IMR-90 (cell line): ENCODE measurements at regions not wholly inside any gene's neighbourhood (a gene's known extent, or its start where the extent isn't known, plus 50 kb on each side); places are given as distances from the start of the nearest gene placed in this dataset.

Source experiments
- ATAC-seq: fragments of 200-7000 bp; cut with Tn5 transposase; 2 replicates; pipeline ENCODE4 v1.9.1; 2020; ENCODE audit warnings: low read depth, mild to moderate bottlenecking, moderate library complexity
- BruUV-seq: library from RNA; stranded (reverse); fragments of 400-500 nt; replicated peaks from 2 replicates; lab custom pipeline; 2021; lab: Mats Ljungman, UMichigan
- CTCF ChIA-PET: fragments of 300-600 bp; formaldehyde crosslinking; extraction: SDS; loops from one replicate; lab custom pipeline; 2021; ENCODE audit warnings: antibody characterized with exemption; lab: Yijun Ruan, JAX
- POLR2A ChIA-PET: fragments of 300-600 bp; sonication (Branson Sonifier 250); formaldehyde crosslinking; loops from one replicate; lab custom pipeline; 2022; ENCODE audit warnings: antibody characterized with exemption; ENCODE audit not compliant: unreplicated experiment; lab: Charles Lee
- DNase-seq: peaks from one replicate; pipeline ENCODE4 v3.0.0; 2013
- H2AFZ ChIP-seq: replicated peaks from 2 replicates; pipeline ENCODE3; 2013; ENCODE audit warnings: low read length, mild to moderate bottlenecking; ENCODE audit not compliant: poor library complexity
- H2AK5ac ChIP-seq: 2 replicates; pipeline ENCODE4 v1.6.1; 2013; ENCODE audit warnings: low read depth, low read length, inconsistent platforms
- H2AK9ac ChIP-seq: replicated peaks from 2 replicates; pipeline ENCODE3; 2013; ENCODE audit warnings: mild to moderate bottlenecking, low read depth, low read length, moderate library complexity; ENCODE audit not compliant: poor library complexity
- H2BK120ac ChIP-seq: 2 replicates; pipeline ENCODE4 v1.6.1; 2013; ENCODE audit warnings: low read depth, low read length, inconsistent platforms
- H2BK15ac ChIP-seq: 3 replicates; pipeline ENCODE4 v1.6.1; 2013; ENCODE audit warnings: low read depth, low read length, inconsistent platforms
- H2BK20ac ChIP-seq: 2 replicates; pipeline ENCODE4 v1.6.1; 2013; ENCODE audit warnings: low read depth, mild to moderate bottlenecking, inconsistent platforms, low read length, moderate library complexity
- H2BK5ac ChIP-seq: 2 replicates; pipeline ENCODE4 v1.6.1; 2013; ENCODE audit warnings: mild to moderate bottlenecking, low read depth, low read length, inconsistent platforms; ENCODE audit not compliant: poor library complexity, severe bottlenecking
- H3K14ac ChIP-seq: replicated peaks from 2 replicates; pipeline ENCODE4 v1.6.1; 2013; ENCODE audit warnings: low read depth, low read length, inconsistent platforms
- H3K18ac ChIP-seq: 2 replicates; pipeline ENCODE4 v1.6.1; 2013; ENCODE audit warnings: low read depth, low read length, control low read depth
- H3K23ac ChIP-seq: 2 replicates; pipeline ENCODE4 v1.6.1; 2013; ENCODE audit warnings: low read depth, low read length, inconsistent platforms
- H3K27ac ChIP-seq: 2 replicates; pipeline ENCODE4 v1.5.1; 2013; ENCODE audit warnings: mild to moderate bottlenecking, control low read depth, low read length; ENCODE audit not compliant: insufficient read depth
- H3K27me3 ChIP-seq: 2 replicates; pipeline ENCODE4 v1.6.1; 2013; ENCODE audit warnings: low read length; ENCODE audit not compliant: control insufficient read depth, insufficient read depth
- H3K36me3 ChIP-seq: 2 replicates; pipeline ENCODE4 v1.6.1; 2013; ENCODE audit warnings: low read length, mixed read lengths; ENCODE audit not compliant: control insufficient read depth, insufficient read depth
- H3K4ac ChIP-seq: 2 replicates; pipeline ENCODE4 v1.6.1; 2013; ENCODE audit warnings: low read depth, low read length, inconsistent platforms
- H3K4me1 ChIP-seq: 2 replicates; pipeline ENCODE4 v1.6.1; 2013; ENCODE audit warnings: low read length, mixed read lengths; ENCODE audit not compliant: control insufficient read depth, insufficient read depth
- H3K4me2 ChIP-seq: 2 replicates; pipeline ENCODE4 v1.6.1; 2013; ENCODE audit warnings: low read depth, mild to moderate bottlenecking, control low read depth, low read length, moderate library complexity
- H3K4me3 ChIP-seq: 2 replicates; pipeline ENCODE4 v1.5.1; 2013; ENCODE audit warnings: low read depth, mild to moderate bottlenecking, control low read depth, low read length, moderate library complexity; ENCODE audit not compliant: insufficient read depth
- H3K56ac ChIP-seq: 2 replicates; pipeline ENCODE4 v1.6.1; 2013; ENCODE audit warnings: low read length, inconsistent platforms; ENCODE audit not compliant: insufficient read depth; ENCODE audit errors: extremely low read depth
- H3K79me1 ChIP-seq, 2 experiments: 2 replicates each; pipeline ENCODE4 v1.6.1; 2013; ENCODE audit warnings: low read length in 2 of 2, inconsistent platforms in 1 of 2, low read depth in 1 of 2
- H3K9ac ChIP-seq: 2 replicates; pipeline ENCODE4 v1.6.1; 2013; ENCODE audit warnings: low read depth, low read length, control low read depth
- H3K9me1 ChIP-seq: 2 replicates; pipeline ENCODE4 v1.6.1; 2013; ENCODE audit warnings: low read length, inconsistent platforms; ENCODE audit not compliant: insufficient read depth
- H3K9me3 ChIP-seq: 2 replicates; pipeline ENCODE4 v1.6.1; 2013; ENCODE audit warnings: low read length; ENCODE audit not compliant: control insufficient read depth, insufficient read depth
- H4K20me1 ChIP-seq: 2 replicates; pipeline ENCODE4 v1.6.1; 2013; ENCODE audit warnings: low read length, inconsistent platforms; ENCODE audit not compliant: insufficient read depth
- H4K5ac ChIP-seq: 2 replicates; pipeline ENCODE4 v1.6.1; 2013; ENCODE audit warnings: mild to moderate bottlenecking, low read depth, low read length, control low read depth
- H4K8ac ChIP-seq, 2 experiments: 2 replicates each; pipeline ENCODE4 v1.6.1; 2013; ENCODE audit warnings: low read depth in 2 of 2, low read length in 2 of 2, control low read depth in 1 of 2, inconsistent platforms in 1 of 2
- H4K91ac ChIP-seq: 2 replicates; pipeline ENCODE4 v1.6.1; 2013; ENCODE audit warnings: low read depth, low read length, inconsistent platforms; ENCODE audit not compliant: insufficient read depth
- CHD1 ChIP-seq: IDR thresholded peaks from 2 replicates; pipeline ENCODE4 v1.6.1; 2012; ENCODE audit warnings: low read depth, low read length, improper control_type of control experiment
- CTCF ChIP-seq: conservative IDR thresholded peaks from 2 replicates; pipeline ENCODE4 v1.5.1; 2012; ENCODE audit warnings: mild to moderate bottlenecking, low read depth, low read length, improper control_type of control experiment
- ELK1 ChIP-seq: fragments of 150-350 bp; IDR thresholded peaks from 2 replicates; pipeline ENCODE4 v1.6.1; 2016; ENCODE audit warnings: low read depth, mild to moderate bottlenecking, low read length, moderate library complexity, borderline replicate concordance
- FOS ChIP-seq: fragments of 150-350 bp; IDR thresholded peaks from 2 replicates; pipeline ENCODE4 v1.6.1; 2016; ENCODE audit warnings: low read depth, low read length
- MAFK ChIP-seq: IDR thresholded peaks from 2 replicates; pipeline ENCODE4 v1.6.1; 2012; ENCODE audit warnings: low read depth, low read length, improper control_type of control experiment
- MAZ ChIP-seq: IDR thresholded peaks from 2 replicates; pipeline ENCODE4 v1.6.1; 2012; ENCODE audit warnings: low read depth, mild to moderate bottlenecking, low read length, improper control_type of control experiment, moderate library complexity, borderline replicate concordance
- NFE2L2 ChIP-seq: fragments of 150-350 bp; IDR thresholded peaks from 2 replicates; pipeline ENCODE4 v1.6.1; 2016; ENCODE audit warnings: low read depth, mild to moderate bottlenecking, low read length
- RAD21 ChIP-seq: IDR thresholded peaks from 2 replicates; pipeline ENCODE4 v1.6.1; 2012; ENCODE audit warnings: low read length, improper control_type of control experiment
- RCOR1 ChIP-seq: IDR thresholded peaks from 2 replicates; pipeline ENCODE4 v1.6.1; 2012; ENCODE audit warnings: mild to moderate bottlenecking, low read length, improper control_type of control experiment; ENCODE audit not compliant: insufficient replicate concordance
- RFX5 ChIP-seq: IDR thresholded peaks from 2 replicates; pipeline ENCODE4 v1.8.0; 2012; ENCODE audit warnings: low read depth, mild to moderate bottlenecking, low read length, moderate library complexity
- SMC3 ChIP-seq: fragments of 150-350 bp; IDR thresholded peaks from 2 replicates; pipeline ENCODE4 v1.6.1; 2016; ENCODE audit warnings: low read depth, mild to moderate bottlenecking, antibody characterized with exemption, low read length, moderate library complexity
- WGBS, 2 experiments: methylation state at CpG; one replicate each; pipeline versions ENCODE4 v1.1.5 to v1.1.7; 2013; ENCODE audit warnings: missing lambda C conversion rate in 2 of 2; ENCODE audit not compliant: insufficient read length in 1 of 2; ENCODE audit errors: extremely low coverage in 2 of 2; 5-methylcytosine and 5-hydroxymethylcytosine counted together
- dilution Hi-C: fragments of 300-500 bp; cut with HindIII; formaldehyde crosslinking; loops from one replicate; pipeline ENCODE4 v1.14.3; 2018; ENCODE audit warnings: low sequenced_read_pairs; ENCODE audit not compliant: unreplicated experiment
- in situ Hi-C: fragments of 300-500 bp; cut with MboI; formaldehyde crosslinking; loops from 3 replicates; pipeline ENCODE4 v1.14.3; 2019; ENCODE audit warnings: low sequenced_read_pairs, inconsistent platforms, mixed read lengths
- intact Hi-C: fragments of 100-400 bp; cut with micrococcal nuclease; formaldehyde crosslinking; loops from 2 replicates; pipeline ENCODE4 v1.10.0; 2022

- TF ChIP-seq MAFK (no peak), RFX5 (no peak), ELK1 (no peak), MAZ (no peak), SMC3 (no peak), CHD1 (no peak), CTCF (no peak), NFE2L2 (no peak), RAD21 (no peak), RCOR1 (no peak), FOS (no peak)
- H3K23ac ChIP-seq: no peak overlapping the region
- H3K9me1 ChIP-seq: no peaks in the 10 kb centered on the region
- H3K9me3 ChIP-seq: no peaks in the 10 kb centered on the region
- H4K8ac ChIP-seq: no peak overlapping the region
- no peak overlapping the region for H3K4ac ChIP-seq
- H2BK5ac ChIP-seq: no peak overlapping the region
- H3K79me1 ChIP-seq: no peaks in the 10 kb centered on the region
- H4K91ac ChIP-seq: no peak overlapping the region
- H3K27ac ChIP-seq: no peak overlapping the region
- no peaks in the 10 kb centered on the region for H4K20me1 ChIP-seq
- no peaks in the 10 kb centered on the region for H3K27me3 ChIP-seq
- CTCF ChIA-PET: no interaction called here
- no peak overlapping the region for H2AK9ac ChIP-seq
- H4K5ac ChIP-seq: no peak overlapping the region
- in situ Hi-C loops: no loop called here
- H3K14ac ChIP-seq: no peak overlapping the region
- no TSS peak for BruUV-seq
- no CpG with 5 or more reads among the region's 2 CpGs for WGBS, 2 experiments
- ATAC-seq (no peak), DNase-seq (no peak)
- dilution Hi-C loops: no loop called here
- no peak overlapping the region for H2AK5ac ChIP-seq
- H3K4me1 ChIP-seq: no peaks in the 10 kb centered on the region
- no peaks in the 10 kb centered on the region for H3K36me3 ChIP-seq
- no peak overlapping the region for H2BK20ac ChIP-seq
- H3K4me2 ChIP-seq: no peak overlapping the region
- POLR2A ChIA-PET: no interaction called here
- intact Hi-C loops: no loop called here
- H3K9ac ChIP-seq: no peak overlapping the region
- no peak overlapping the region for H3K18ac ChIP-seq
- no peak overlapping the region for H2BK15ac ChIP-seq
- H3K4me3 ChIP-seq: no peak overlapping the region
- H3K56ac ChIP-seq: no peak overlapping the region
- H2AFZ ChIP-seq: no peak overlapping the region
- no peak overlapping the region for H2BK120ac ChIP-seq
Measured at GRCh38 chr21:17359781-17360180, 153.1 kb upstream of the CXADR start.
